ENCODE measurements at regions not wholly inside any gene's neighbourhood (a gene's known extent, or its start where the extent isn't known, plus 50 kb on each side); places are given as distances from the start of the nearest gene placed in this dataset.

GRCh38 chr15:25624504-25625177, 185.8 kb upstream of the UBE3A start:
- intact Hi-C loops (cut with DNase I) = no loop called here
- ATAC-seq = peak; percentile 92 to 95
- DNase-seq = peak; percentile 64

- ATAC-seq (no peak), DNase-seq (no peak)
- intact Hi-C loops (cut with DNase I) = no loop called here
Observed at GRCh38 chr15:25623708-25624107, 184.9 kb upstream of the UBE3A start.

- intact Hi-C loops (cut with DNase I) = no loop called here
- ATAC-seq = no peak
- no peak for DNase-seq
Observed at GRCh38 chr15:25620466-25620865, 181.6 kb upstream of the UBE3A start.

GRCh38 chr15:25619761-25620160, 180.9 kb upstream of the UBE3A start:
- ATAC-seq = no peak

GRCh38 chr15:25619076-25619475, 180.3 kb upstream of the UBE3A start:
- DNase-seq = no peak
- no peak for ATAC-seq
- intact Hi-C loops (cut with DNase I) = no loop called here

More at GRCh38 chr15:25619761-25620160, 180.9 kb upstream of the UBE3A start:
- intact Hi-C loops (cut with DNase I) = no loop called here
- no peak for DNase-seq

- DNase-seq = no peak
- no peak for ATAC-seq
- intact Hi-C loops (cut with DNase I) = no loop called here
Observed at GRCh38 chr15:25618161-25618560, 179.3 kb upstream of the UBE3A start.

GRCh38 chr15:25616471-25616870, 177.6 kb upstream of the UBE3A start:
- no peak for DNase-seq
- intact Hi-C loops (cut with DNase I) = no loop called here
- no peak for ATAC-seq

GRCh38 chr15:25613134-25613533, 174.3 kb upstream of the UBE3A start:
- DNase-seq (no peak), ATAC-seq (no peak)
- intact Hi-C loops (cut with DNase I) = no loop called here

GRCh38 chr15:25611603-25612002, 172.8 kb upstream of the UBE3A start:
- intact Hi-C loops (cut with DNase I) = no loop called here
- DNase-seq (peak; percentile 52), ATAC-seq (peak; percentile 34 to 82)

GRCh38 chr15:25609371-25609770, 170.5 kb upstream of the UBE3A start:
- ATAC-seq (no peak), DNase-seq (no peak)
- intact Hi-C loops (cut with DNase I) = no loop called here

GRCh38 chr15:25608926-25609325, 170.1 kb upstream of the UBE3A start:
- intact Hi-C loops (cut with DNase I) = no loop called here
- no peak for ATAC-seq
- no peak for DNase-seq

- intact Hi-C loops (cut with DNase I) = no loop called here
- ATAC-seq (no peak), DNase-seq (no peak)
Observed at GRCh38 chr15:25605151-25605550, 166.3 kb upstream of the UBE3A start.

GRCh38 chr15:25600751-25601150, 161.9 kb upstream of the UBE3A start:
- intact Hi-C loops (cut with DNase I) = no loop called here
- ATAC-seq (no peak), DNase-seq (no peak)

GRCh38 chr15:25597571-25597970, 158.7 kb upstream of the UBE3A start:
- ATAC-seq = peak in 1 of 2 donors; percentile 47
- no peak for DNase-seq
- intact Hi-C loops (cut with DNase I) = no loop called here

- no peak for DNase-seq
- ATAC-seq = peak; percentile 57 to 69
- intact Hi-C loops (cut with DNase I) = no loop called here
Observed at GRCh38 chr15:25596644-25597562, 158.1 kb upstream of the UBE3A start.

- no peak for DNase-seq
- ATAC-seq = no peak
- intact Hi-C loops (cut with DNase I) = no loop called here
Observed at GRCh38 chr15:25587616-25588340, 149.0 kb upstream of the UBE3A start.

- intact Hi-C loops (cut with DNase I) = no loop called here
- ATAC-seq = no peak
- DNase-seq = no peak
Observed at GRCh38 chr15:25582886-25583285, 144.1 kb upstream of the UBE3A start.

- ATAC-seq (no peak), DNase-seq (no peak)
- intact Hi-C loops (cut with DNase I) = no loop called here
Observed at GRCh38 chr15:25579127-25579526, 140.3 kb upstream of the UBE3A start.

- ATAC-seq = no peak
- intact Hi-C loops (cut with DNase I) = no loop called here
- DNase-seq = no peak
Observed at GRCh38 chr15:25572191-25572590, 133.4 kb upstream of the UBE3A start.

GRCh38 chr15:25568751-25569150, 129.9 kb upstream of the UBE3A start:
- no peak for DNase-seq
- intact Hi-C loops (cut with DNase I) = no loop called here
- peak; percentile 33 to 82 for ATAC-seq

Data from left cardiac atrium (tissue), 4 donors.